Omental fat pad (tissue), 3 donors: ENCODE measurements at regions not wholly inside any gene's neighbourhood (a gene's known extent, or its start where the extent isn't known, plus 50 kb on each side); places are given as distances from the start of the nearest gene placed in this dataset.
"Not testable (repeated sequence)": the region's sequence is repeated elsewhere in the genome, so short reads cannot be mapped to it uniquely, and the experiment has no call there.

Experiments
- ATAC-seq: fragments of 150-250 bp; one replicate; pipeline ENCODE4 v1.9.1; 2016; ENCODE audit warnings: mild to moderate bottlenecking, moderate library complexity; ENCODE audit not compliant: low FRiP score
- DNase-seq: peaks from one replicate; pipeline ENCODE4 v3.0.0-alpha.2; 2019; ENCODE audit warnings: low spot score
- CTCF ChIP-seq, 3 donors: fragments of 450-650 bp; IDR thresholded peaks; one replicate each; pipeline ENCODE4 v1.5.1; 2016 to 2017; ENCODE audit warnings: antibody characterized with exemption in 3 of 3, mild to moderate bottlenecking in 3 of 3, moderate library complexity in 2 of 3

- TF ChIP-seq CTCF (IDR thresholded peaks at IDR 0.05) = no peak
- no peak for DNase-seq
- no peak for ATAC-seq
Observed at GRCh38 chr17:70597774-70598173, 428.4 kb downstream of the KCNJ2 start.

- ATAC-seq (no peak), DNase-seq (no peak)
- no peak for TF ChIP-seq CTCF (IDR thresholded peaks at IDR 0.05)
Observed at GRCh38 chr17:70599198-70599597, 429.9 kb downstream of the KCNJ2 start.

- not testable (repeated sequence) for DNase-seq, ATAC-seq
Observed at GRCh38 chr17:70599945-70600344, 430.6 kb downstream of the KCNJ2 start.

GRCh38 chr17:70603226-70603625 is 433.9 kb downstream of the KCNJ2 start:
- DNase-seq (no peak), ATAC-seq (no peak)
- TF ChIP-seq CTCF (IDR thresholded peaks at IDR 0.05) = no peak

GRCh38 chr17:70604854-70605253 is 435.5 kb downstream of the KCNJ2 start:
- DNase-seq = no peak
- no peak for ATAC-seq
- no peak for TF ChIP-seq CTCF (IDR thresholded peaks at IDR 0.05)

- no peak for DNase-seq
- ATAC-seq = no peak
- TF ChIP-seq CTCF (IDR thresholded peaks at IDR 0.05) = no peak
Observed at GRCh38 chr17:70606086-70606485, 436.8 kb downstream of the KCNJ2 start.

GRCh38 chr17:70608193-70608592 is 438.9 kb downstream of the KCNJ2 start:
- ATAC-seq = no peak
- TF ChIP-seq CTCF (IDR thresholded peaks at IDR 0.05) = no peak
- DNase-seq = no peak

- TF ChIP-seq CTCF (IDR thresholded peaks at IDR 0.05) = no peak
- DNase-seq = no peak
- ATAC-seq = no peak
Observed at GRCh38 chr17:70608957-70609356, 439.6 kb downstream of the KCNJ2 start.
